Activated T-helper 1 cell treated with anti-CD3 and anti-CD28 coated beads, Interleukin-12 subunit alpha, Interleukin-12 subunit beta, Interleukin-2, Interleukin-4 antibody, amounts not matched to agents 30 ng/mL and 10 ng/mL and 1 ng/mL, durations not matched to agents 14 hours and 24 hours and 36 hours (primary cell): ENCODE measurements at regions not wholly inside any gene's neighbourhood (a gene's known extent, or its start where the extent isn't known, plus 50 kb on each side); places are given as distances from the start of the nearest gene placed in this dataset.
"Not testable (repeated sequence)": the region's sequence is repeated elsewhere in the genome, so short reads cannot be mapped to it uniquely, and the experiment has no call there.

Source experiments
- DNase-seq: peaks from one replicate; pipeline ENCODE4 v3.0.0; 2021; ENCODE audit warnings: low spot score
- H3K27ac Mint-ChIP-seq: one replicate; pipeline ENCODE4 v1.8.0; 2021; ENCODE audit warnings: mild to moderate bottlenecking, mixed read lengths
- H3K27me3 Mint-ChIP-seq: one replicate; pipeline ENCODE4 v1.8.0; 2022; ENCODE audit warnings: mild to moderate bottlenecking, moderate library complexity, mixed read lengths; ENCODE audit not compliant: insufficient read depth
- H3K36me3 Mint-ChIP-seq: one replicate; pipeline ENCODE4 v1.8.0; 2021; ENCODE audit warnings: low read depth, mixed read lengths
- H3K4me1 Mint-ChIP-seq: one replicate; pipeline ENCODE4 v1.8.0; 2021; ENCODE audit warnings: low read depth, mixed read lengths
- H3K4me3 Mint-ChIP-seq: one replicate; pipeline ENCODE4 v1.8.0; 2021; ENCODE audit warnings: mild to moderate bottlenecking, moderate library complexity, mixed read lengths
- H3K9me3 Mint-ChIP-seq: one replicate; pipeline ENCODE4 v1.8.0; 2021; ENCODE audit warnings: mixed read lengths
- intact Hi-C: fragments of 100-400 bp; cut with micrococcal nuclease; formaldehyde crosslinking; loops from one replicate; pipeline ENCODE4 v1.15.1; 2024

GRCh38 chr17:34008125-34008524 lies 247.0 kb upstream of the CCL2 start:
- H3K36me3 Mint-ChIP-seq, result no peaks in the 10 kb centered on the region
- H3K4me3 Mint-ChIP-seq, result no peak overlapping the region
- H3K4me1 Mint-ChIP-seq, result no peaks in the 10 kb centered on the region
- H3K27ac Mint-ChIP-seq, result no peak overlapping the region
- DNase-seq, result no peak
- H3K27me3 Mint-ChIP-seq, result peaks cover 3% of the 10 kb centered on the region
- no peaks in the 10 kb centered on the region for H3K9me3 Mint-ChIP-seq
- intact Hi-C loops, result no loop called here

- H3K9me3 Mint-ChIP-seq, result no peaks in the 10 kb centered on the region
- H3K36me3 Mint-ChIP-seq, result no peaks in the 10 kb centered on the region
- H3K27me3 Mint-ChIP-seq, result no peaks in the 10 kb centered on the region
- H3K4me1 Mint-ChIP-seq, result no peaks in the 10 kb centered on the region
- no peak overlapping the region for H3K27ac Mint-ChIP-seq
- intact Hi-C loops, result no loop called here
- DNase-seq, result no peak
- no peak overlapping the region for H3K4me3 Mint-ChIP-seq
Observed at GRCh38 chr17:34009912-34010311, 245.2 kb upstream of the CCL2 start.

DNA sequence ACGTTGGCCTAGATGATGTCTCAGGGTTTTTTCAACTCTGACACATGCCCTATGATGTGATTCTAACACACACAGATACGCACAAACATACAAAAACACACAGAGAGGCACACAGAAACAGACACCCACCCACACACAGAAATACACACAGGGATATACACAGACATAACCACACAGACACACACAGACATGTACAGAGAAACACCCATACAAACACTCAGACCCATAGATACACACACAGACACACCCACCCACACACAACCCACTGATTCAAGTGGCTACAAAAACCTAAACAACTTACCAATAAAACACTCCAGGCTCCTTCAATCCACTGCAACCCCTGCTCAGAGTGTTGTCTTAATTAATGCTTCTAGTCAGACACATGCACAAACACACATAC lies 244.6 kb upstream of the CCL2 start:
- H3K4me1 Mint-ChIP-seq, result no peaks in the 10 kb centered on the region
- no peaks in the 10 kb centered on the region for H3K36me3 Mint-ChIP-seq
- no peak overlapping the region for H3K4me3 Mint-ChIP-seq
- no peak for DNase-seq
- no peak overlapping the region for H3K27ac Mint-ChIP-seq
- no peaks in the 10 kb centered on the region for H3K9me3 Mint-ChIP-seq
- no peaks in the 10 kb centered on the region for H3K27me3 Mint-ChIP-seq
- intact Hi-C loops, result no loop called here

DNA sequence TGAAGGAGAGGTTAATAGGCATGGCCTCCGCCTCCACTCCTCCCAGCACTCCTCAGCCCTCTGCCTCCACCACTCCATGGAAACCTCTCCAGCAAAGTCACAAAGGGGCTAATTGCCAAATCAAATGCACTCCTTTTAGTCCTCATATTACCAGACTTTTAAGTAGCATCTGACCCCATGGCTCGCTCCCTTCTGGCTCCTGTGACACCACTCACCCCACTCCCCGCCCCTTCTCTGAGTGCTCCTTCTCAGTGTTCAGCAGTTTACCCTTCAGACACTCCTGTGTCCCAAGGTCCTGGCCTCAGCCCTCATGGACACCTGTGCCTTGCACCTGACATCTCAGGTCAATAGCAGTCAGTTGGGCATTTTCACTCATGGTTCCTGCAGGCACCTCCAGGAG lies 243.5 kb upstream of the CCL2 start:
- H3K9me3 Mint-ChIP-seq, result no peaks in the 10 kb centered on the region
- H3K4me1 Mint-ChIP-seq, result no peaks in the 10 kb centered on the region
- no peaks in the 10 kb centered on the region for H3K27me3 Mint-ChIP-seq
- no peak overlapping the region for H3K27ac Mint-ChIP-seq
- H3K4me3 Mint-ChIP-seq, result no peak overlapping the region
- no peak for DNase-seq
- H3K36me3 Mint-ChIP-seq, result no peaks in the 10 kb centered on the region
- intact Hi-C loops, result no loop called here

DNA sequence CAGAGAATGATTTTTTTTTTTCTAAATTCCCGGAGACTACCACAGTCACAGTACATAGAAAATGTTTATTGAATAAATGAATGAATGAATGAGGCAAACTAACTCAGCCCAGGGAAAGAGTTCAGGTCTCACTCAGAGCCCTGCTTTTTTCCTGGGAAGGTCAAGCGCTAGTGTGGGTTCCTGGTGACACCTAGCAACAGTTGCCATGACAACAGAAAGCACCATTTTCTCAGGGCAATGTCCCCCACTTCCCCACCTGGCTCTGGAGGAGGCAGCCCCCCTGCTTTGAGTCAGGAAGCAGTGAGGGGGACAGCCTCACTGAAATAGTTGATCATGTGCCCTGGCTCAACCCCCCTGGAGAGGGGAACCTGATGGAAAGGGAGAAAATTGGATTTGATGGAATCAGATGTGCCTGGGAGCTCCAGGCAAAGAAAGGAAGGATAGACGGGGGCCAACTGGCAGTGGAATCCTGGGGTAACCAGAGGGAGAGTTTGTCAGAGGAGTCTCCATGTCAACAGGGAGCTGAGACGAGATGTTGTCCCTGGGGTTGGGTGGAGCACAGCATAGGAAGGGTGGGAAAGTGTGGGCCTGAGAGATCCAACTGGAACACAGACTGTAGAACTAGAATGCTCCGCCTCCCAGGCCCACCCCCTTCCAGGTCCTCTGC lies 242.2 kb upstream of the CCL2 start:
- no peak for DNase-seq
- H3K4me3 Mint-ChIP-seq, result no peak overlapping the region
- intact Hi-C loops, result no loop called here
- no peaks in the 10 kb centered on the region for H3K27me3 Mint-ChIP-seq
- H3K27ac Mint-ChIP-seq, result no peak overlapping the region
- H3K4me1 Mint-ChIP-seq, result no peaks in the 10 kb centered on the region
- H3K36me3 Mint-ChIP-seq, result no peaks in the 10 kb centered on the region
- no peaks in the 10 kb centered on the region for H3K9me3 Mint-ChIP-seq

DNA sequence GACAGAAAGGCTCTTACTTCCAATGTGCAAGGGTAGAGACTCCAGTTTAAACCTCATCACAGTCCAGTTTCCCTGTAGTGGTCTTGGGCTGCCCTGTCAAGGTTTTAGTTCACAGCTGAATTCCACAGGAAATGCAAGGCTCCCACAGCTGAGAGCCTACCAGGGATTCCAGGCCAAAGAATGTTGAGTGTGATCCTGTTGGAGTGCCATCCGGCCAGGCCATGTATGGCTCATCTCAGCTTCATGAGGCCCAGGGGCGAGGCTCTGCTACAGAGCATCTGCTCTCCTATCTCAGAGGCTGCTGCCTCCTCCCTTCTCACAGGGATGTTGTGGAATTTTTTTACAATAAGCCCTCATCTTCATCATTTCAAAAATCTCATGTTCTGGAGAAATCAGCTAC lies 239.8 kb upstream of the CCL2 start:
- Mint-ChIP-seq H3K27me3 (no peaks in the 10 kb centered on the region), H3K27ac (no peak overlapping the region), H3K4me1 (no peaks in the 10 kb centered on the region), H3K4me3 (no peak overlapping the region), H3K36me3 (no peaks in the 10 kb centered on the region), H3K9me3 (no peaks in the 10 kb centered on the region)
- DNase-seq, result no peak
- intact Hi-C loops, result no loop called here

GRCh38 chr17:34024386-34024785 lies 230.7 kb upstream of the CCL2 start:
- H3K9me3 Mint-ChIP-seq, result no peaks in the 10 kb centered on the region
- H3K4me3 Mint-ChIP-seq, result no peak overlapping the region
- no peaks in the 10 kb centered on the region for H3K36me3 Mint-ChIP-seq
- peaks cover 6% of the 10 kb centered on the region for H3K27me3 Mint-ChIP-seq
- H3K4me1 Mint-ChIP-seq, result no peaks in the 10 kb centered on the region
- H3K27ac Mint-ChIP-seq, result no peak overlapping the region
- intact Hi-C loops, result no loop called here
- no peak for DNase-seq

DNA sequence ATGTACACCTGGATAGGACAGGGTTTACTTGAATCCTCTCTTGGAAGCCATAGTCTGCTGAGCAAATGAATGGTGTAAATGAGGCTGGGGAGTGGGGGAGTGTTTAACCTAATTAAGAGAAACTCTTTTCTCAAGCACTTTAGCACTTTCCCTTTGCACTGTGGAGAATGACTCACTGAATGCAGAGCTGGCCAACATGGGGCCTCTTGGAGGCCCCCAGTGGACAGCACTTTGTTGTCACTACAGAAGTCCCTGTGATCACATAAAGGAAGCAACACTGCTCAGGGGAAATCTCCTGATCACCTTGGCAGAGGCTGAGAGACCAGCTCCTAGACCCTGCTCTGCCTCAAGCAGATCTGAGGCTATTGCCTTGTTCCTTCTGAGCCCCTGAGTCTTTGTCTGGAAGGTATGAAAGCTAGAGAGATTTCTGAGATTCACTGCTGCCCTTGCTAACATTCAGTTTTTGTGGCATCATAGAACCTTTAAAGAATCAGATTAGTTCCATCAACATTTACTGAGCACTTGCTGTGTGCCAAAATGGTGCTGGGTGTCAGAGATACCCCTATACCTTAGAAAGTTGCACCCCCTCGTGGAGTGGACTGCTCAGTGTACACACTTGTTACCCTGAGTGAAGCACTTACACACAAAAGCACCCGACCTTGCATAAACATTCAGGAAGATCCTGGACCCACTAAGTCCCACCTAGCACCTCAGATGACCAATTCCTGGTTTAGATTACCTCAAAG lies 230.1 kb upstream of the CCL2 start:
- H3K36me3 Mint-ChIP-seq, result no peaks in the 10 kb centered on the region
- no peak overlapping the region for H3K27ac Mint-ChIP-seq
- H3K4me1 Mint-ChIP-seq, result no peaks in the 10 kb centered on the region
- H3K27me3 Mint-ChIP-seq, result peaks cover 7% of the 10 kb centered on the region
- no peaks in the 10 kb centered on the region for H3K9me3 Mint-ChIP-seq
- no peak for DNase-seq
- no peak overlapping the region for H3K4me3 Mint-ChIP-seq
- intact Hi-C loops, result no loop called here

DNA sequence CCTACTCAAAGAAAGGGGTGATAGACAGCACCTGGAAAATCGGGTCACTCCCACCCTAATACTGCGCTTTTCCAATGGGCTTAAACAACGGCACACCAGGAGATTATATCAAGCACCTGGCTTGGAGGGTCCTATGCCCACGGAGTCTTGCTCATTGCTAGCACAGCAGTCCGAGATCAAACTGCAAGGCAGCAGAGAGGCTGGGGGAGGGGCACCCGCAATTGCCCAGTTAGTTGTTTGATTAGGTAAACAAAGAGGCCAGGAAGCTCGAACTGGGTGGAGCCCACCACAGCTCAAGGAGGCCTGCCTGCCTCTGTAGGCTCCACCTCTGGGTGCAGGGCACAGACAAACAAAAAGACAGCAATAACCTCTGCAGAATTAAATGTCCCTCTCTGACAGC lies 224.5 kb upstream of the CCL2 start:
- H3K36me3 Mint-ChIP-seq, intact Hi-C loops, H3K27ac Mint-ChIP-seq, H3K4me3 Mint-ChIP-seq, H3K27me3 Mint-ChIP-seq, H3K4me1 Mint-ChIP-seq, DNase-seq: not testable (repeated sequence)
- H3K9me3 Mint-ChIP-seq, result peaks cover 12% of the 10 kb centered on the region

GRCh38 chr17:34032305-34032704 lies 222.8 kb upstream of the CCL2 start:
- H3K4me3 Mint-ChIP-seq, H3K27ac Mint-ChIP-seq, H3K4me1 Mint-ChIP-seq, H3K27me3 Mint-ChIP-seq, intact Hi-C loops, H3K36me3 Mint-ChIP-seq, DNase-seq: not testable (repeated sequence)
- peaks cover 12% of the 10 kb centered on the region for H3K9me3 Mint-ChIP-seq

- H3K27me3 Mint-ChIP-seq, H3K36me3 Mint-ChIP-seq, intact Hi-C loops, H3K9me3 Mint-ChIP-seq, DNase-seq, H3K27ac Mint-ChIP-seq, H3K4me3 Mint-ChIP-seq, H3K4me1 Mint-ChIP-seq: not testable (repeated sequence)
Observed at GRCh38 chr17:34038786-34039185, 216.3 kb upstream of the CCL2 start.

DNA sequence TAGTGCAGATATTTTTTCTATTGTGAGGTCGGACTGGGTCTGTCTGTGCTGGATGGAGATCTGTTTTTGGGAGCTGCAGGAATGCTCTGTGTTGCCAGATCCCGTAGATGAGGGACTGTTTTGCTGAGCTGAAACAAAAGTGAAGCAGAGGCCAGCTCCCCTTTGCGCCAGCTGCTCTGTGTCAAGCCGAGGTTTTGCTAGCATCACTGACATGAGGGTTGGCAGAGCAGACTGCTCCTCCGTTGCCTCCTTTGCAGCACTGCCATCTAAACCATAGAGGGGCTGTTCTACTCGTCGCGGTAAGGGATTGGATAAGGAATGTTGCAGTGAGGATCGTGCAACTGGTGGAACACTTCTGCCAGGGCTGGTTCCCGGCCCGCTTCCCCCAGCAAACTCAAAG lies 215.9 kb upstream of the CCL2 start:
- H3K27me3 Mint-ChIP-seq, H3K4me3 Mint-ChIP-seq, H3K9me3 Mint-ChIP-seq, DNase-seq, H3K4me1 Mint-ChIP-seq, H3K36me3 Mint-ChIP-seq, intact Hi-C loops, H3K27ac Mint-ChIP-seq: not testable (repeated sequence)

DNA sequence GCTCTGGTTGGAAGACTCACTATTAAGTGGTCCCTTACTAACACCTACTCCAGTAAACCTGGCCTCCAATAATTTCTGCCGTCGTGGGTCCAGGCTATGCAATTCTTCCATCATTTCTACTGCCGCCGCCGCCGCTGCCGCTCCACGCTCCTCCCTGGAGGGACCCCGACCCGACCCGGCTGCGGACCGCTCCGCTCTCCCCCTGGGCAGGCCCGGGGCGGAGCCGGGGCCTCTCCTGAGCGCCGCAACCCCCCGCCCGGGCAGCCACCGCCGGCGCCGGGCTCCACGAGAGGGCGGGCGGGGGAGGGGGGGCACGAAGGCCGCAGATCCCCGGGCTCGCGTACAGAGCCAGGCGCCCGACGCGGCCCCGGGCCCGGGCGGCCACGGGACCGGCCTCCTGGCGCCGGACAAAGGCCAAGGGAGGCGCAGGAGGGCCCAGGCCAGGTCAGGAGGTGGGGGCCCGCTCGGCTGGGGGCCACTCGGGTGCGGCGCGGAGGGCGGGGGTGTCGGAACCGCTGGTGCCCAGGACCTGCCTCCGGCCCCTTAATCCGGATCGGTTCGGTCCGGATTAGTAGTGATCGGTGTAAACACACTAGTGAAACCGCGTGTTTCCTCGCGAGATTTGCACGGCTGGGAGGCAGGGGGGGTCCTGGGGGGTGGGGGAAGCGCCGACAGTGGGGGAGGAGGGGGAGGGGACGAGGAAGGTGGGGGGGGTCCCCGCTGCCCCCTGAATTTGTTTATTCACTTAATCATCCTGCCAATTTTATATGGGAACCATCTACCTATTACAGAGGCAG lies 215.1 kb upstream of the CCL2 start:
- H3K9me3 Mint-ChIP-seq, DNase-seq, H3K4me3 Mint-ChIP-seq, H3K27me3 Mint-ChIP-seq, H3K36me3 Mint-ChIP-seq, H3K4me1 Mint-ChIP-seq, H3K27ac Mint-ChIP-seq, intact Hi-C loops: not testable (repeated sequence)
